H1 (cell line): ENCODE measurements at regions not wholly inside any gene's neighbourhood (a gene's known extent, or its start where the extent isn't known, plus 50 kb on each side); places are given as distances from the start of the nearest gene placed in this dataset.

Source experiments
- SP4 ChIP-seq: IDR thresholded peaks from 2 replicates; pipeline ENCODE4 v1.6.1; 2012; ENCODE audit warnings: low read length, inconsistent platforms
- TAF7 ChIP-seq: optimal IDR thresholded peaks from 2 replicates; pipeline ENCODE3; 2011; ENCODE audit warnings: low read depth, mild to moderate bottlenecking, inconsistent platforms, low read length, moderate library complexity, borderline replicate concordance
- TEAD4 ChIP-seq: IDR thresholded peaks from 2 replicates; pipeline ENCODE4 v1.6.1; 2012; ENCODE audit warnings: low read depth, low read length, inconsistent platforms, mixed read lengths
- TF ChIP-seq, protein P1 (sequence below), 3 experiments: IDR thresholded peaks; 1 replicate in 2 of 3; 2 replicates in 1 of 3; pipeline versions ENCODE4 v1.5.1 to v1.6.1; 2011; ENCODE audit warnings: low read length in 3 of 3, mild to moderate bottlenecking in 3 of 3, inconsistent platforms in 2 of 3, low read depth in 1 of 3, moderate library complexity in 1 of 3; ENCODE audit not compliant: insufficient read depth in 1 of 3; ENCODE audit errors: control extremely low read depth in 1 of 3

DNA sequence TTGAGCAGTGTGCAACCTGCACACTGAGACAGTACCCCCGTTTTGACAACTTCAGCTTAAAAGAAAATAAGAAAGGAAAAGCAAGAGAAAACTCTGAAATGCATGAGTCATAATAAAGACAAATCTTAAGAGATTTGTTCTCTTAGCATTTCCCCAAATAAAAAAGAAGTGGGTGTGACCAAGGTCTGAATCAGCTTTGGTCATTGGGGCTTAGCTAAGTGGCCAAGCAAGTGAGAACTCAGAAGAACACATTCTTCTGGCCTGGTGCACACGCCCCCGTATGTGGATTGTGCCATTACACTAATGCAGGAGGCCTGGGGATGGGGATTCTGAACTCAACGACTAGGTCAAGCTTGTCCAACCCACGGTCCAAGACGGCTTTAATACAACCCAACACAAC is 56.9 kb upstream of the PDZRN3 start (continued):
- TF ChIP-seq TAF7, result no peak
- TF ChIP-seq, protein P1, sequence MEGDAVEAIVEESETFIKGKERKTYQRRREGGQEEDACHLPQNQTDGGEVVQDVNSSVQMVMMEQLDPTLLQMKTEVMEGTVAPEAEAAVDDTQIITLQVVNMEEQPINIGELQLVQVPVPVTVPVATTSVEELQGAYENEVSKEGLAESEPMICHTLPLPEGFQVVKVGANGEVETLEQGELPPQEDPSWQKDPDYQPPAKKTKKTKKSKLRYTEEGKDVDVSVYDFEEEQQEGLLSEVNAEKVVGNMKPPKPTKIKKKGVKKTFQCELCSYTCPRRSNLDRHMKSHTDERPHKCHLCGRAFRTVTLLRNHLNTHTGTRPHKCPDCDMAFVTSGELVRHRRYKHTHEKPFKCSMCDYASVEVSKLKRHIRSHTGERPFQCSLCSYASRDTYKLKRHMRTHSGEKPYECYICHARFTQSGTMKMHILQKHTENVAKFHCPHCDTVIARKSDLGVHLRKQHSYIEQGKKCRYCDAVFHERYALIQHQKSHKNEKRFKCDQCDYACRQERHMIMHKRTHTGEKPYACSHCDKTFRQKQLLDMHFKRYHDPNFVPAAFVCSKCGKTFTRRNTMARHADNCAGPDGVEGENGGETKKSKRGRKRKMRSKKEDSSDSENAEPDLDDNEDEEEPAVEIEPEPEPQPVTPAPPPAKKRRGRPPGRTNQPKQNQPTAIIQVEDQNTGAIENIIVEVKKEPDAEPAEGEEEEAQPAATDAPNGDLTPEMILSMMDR (IDR thresholded peaks at IDR 0.05; ENCODE audit: control extremely low read depth in 1 of 3, insufficient read depth in 1 of 3, low read depth in 1 of 3, low read length in 3 of 3), result no peak
- TF ChIP-seq TEAD4, result no peak
- TF ChIP-seq SP4, result no peak
